OCI-LY1 (cell line): ENCODE measurements at regions not wholly inside any gene's neighbourhood (a gene's known extent, or its start where the extent isn't known, plus 50 kb on each side); places are given as distances from the start of the nearest gene placed in this dataset.

ENCODE experiments used
- EZH2 ChIP-seq: fragments of 200-600 bp; sonication (generic), shearing (Covaris generic); IDR thresholded peaks from 2 replicates; pipeline ENCODE4 v1.8.0; 2017; ENCODE audit warnings: borderline replicate concordance, mixed run types, mild to moderate bottlenecking, antibody characterized with exemption, low read length, moderate library complexity, mixed read lengths
- TF ChIP-seq, protein P1 (sequence below): fragments of 200-600 bp; sonication (generic), shearing (Covaris generic); IDR thresholded peaks from 2 replicates; pipeline ENCODE4 v1.5.1; 2017; ENCODE audit warnings: mild to moderate bottlenecking, antibody characterized with exemption, low read length, moderate library complexity, mixed read lengths

DNA sequence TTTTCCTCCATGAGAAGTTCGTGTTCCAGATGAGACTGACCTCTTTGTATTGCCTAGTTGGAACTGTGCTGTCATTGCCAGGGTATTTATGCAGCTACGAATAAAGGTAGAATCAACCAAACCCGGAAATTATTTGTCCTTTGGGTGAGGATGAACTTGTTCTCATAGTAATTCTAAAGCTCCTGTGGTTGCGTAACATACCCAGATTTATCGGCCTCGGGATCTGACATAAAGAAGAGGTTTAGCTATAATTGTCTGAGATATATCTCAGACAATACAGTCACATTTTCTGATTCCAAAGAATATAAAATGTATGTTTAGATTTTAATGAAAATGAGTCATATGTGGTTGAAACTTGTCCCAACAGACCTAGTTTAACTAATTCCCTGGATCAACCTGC lies 628.7 kb upstream of the LINC00305 start:
- TF ChIP-seq, protein P1, sequence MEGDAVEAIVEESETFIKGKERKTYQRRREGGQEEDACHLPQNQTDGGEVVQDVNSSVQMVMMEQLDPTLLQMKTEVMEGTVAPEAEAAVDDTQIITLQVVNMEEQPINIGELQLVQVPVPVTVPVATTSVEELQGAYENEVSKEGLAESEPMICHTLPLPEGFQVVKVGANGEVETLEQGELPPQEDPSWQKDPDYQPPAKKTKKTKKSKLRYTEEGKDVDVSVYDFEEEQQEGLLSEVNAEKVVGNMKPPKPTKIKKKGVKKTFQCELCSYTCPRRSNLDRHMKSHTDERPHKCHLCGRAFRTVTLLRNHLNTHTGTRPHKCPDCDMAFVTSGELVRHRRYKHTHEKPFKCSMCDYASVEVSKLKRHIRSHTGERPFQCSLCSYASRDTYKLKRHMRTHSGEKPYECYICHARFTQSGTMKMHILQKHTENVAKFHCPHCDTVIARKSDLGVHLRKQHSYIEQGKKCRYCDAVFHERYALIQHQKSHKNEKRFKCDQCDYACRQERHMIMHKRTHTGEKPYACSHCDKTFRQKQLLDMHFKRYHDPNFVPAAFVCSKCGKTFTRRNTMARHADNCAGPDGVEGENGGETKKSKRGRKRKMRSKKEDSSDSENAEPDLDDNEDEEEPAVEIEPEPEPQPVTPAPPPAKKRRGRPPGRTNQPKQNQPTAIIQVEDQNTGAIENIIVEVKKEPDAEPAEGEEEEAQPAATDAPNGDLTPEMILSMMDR, result no peak
- no peak for TF ChIP-seq EZH2
